ENCODE measurements at regions not wholly inside any gene's neighbourhood (a gene's known extent, or its start where the extent isn't known, plus 50 kb on each side); places are given as distances from the start of the nearest gene placed in this dataset.

DNA sequence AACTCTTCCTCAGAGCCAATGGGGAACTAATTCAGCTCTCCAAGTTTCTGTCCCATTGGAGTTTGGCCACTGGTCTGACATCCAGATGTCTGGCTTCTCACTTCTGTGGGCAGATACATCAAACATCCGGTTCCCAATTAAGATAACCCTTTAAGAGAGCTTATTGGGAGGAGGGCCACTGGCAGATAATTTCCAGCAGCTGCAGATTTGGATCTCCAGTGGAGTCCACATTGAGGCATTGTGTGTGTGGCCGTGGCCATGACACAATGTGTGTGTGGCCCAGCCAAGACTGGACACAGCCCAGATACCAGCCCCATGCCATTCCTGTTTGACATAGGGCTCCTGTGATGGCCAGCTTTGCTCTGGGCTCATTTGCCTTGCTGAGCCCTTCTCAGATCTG, 110.5 kb upstream of the MAP1B start:
- no peak for DNase-seq (ENCODE audit: low read depth)

DNA sequence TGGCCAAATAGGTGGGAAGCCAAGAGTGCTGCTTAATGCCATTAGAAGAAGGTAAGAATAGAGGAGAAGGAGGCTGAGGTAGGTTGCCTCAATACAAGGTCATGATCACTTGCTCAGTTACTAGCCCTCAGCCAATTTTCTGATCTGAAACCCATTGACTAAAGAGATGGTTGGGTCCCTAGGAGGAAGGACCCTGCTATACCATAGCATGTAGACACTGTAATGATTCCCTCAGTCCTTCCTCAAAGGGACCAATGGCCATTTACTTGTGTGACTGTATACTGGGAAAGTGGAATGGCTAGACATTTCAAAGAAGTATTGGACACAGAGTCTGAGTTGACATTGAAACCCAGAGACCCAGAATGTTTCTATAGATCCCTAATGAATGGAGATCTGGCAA, 108.5 kb upstream of the MAP1B start:
- DNase-seq (ENCODE audit: low read depth) = no peak

DNA sequence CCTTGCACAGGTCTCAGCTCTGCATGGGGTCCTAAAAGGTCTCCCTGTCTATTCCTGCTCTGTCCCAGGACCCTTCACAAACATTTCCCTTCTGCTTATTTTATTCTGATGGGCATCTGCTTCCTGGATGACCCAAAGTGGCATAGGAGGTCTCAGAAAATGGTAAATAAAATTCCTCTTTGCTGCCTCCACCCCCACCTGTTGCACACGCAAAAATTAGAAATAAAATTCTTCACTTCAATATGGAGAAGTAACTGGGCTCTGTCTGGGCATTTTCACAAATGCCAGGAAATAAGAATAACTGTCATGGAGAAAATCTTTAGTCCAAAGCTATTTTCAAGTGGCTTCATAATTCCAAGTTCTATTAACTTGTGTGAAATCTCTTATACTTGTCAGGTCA, 106.6 kb upstream of the MAP1B start:
- DNase-seq (ENCODE audit: low read depth) = no peak

GRCh38 chr5:72005671-72006070, 101.6 kb upstream of the MAP1B start:
- no peak for DNase-seq (ENCODE audit: low read depth)

DNA sequence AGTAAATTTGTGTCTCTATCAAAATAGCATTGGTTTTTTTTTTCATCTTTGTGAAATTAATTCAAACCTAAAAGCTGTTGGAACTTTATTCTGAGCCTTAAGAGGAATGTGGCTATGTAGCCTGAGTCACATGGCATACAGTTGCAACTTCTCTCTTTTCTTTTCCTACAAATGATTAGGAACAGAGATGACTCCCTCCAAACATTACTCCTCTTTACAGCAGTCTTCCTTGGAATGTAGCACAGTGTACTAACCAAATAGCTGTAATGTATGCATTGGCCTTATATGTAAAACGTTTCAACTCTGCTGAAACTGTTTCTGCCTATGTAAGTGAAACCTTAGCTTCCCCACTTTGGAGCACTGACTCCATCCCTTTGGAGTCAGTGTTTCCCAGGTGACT, 100.9 kb upstream of the MAP1B start:
- no peak for DNase-seq (ENCODE audit: low read depth)

DNA sequence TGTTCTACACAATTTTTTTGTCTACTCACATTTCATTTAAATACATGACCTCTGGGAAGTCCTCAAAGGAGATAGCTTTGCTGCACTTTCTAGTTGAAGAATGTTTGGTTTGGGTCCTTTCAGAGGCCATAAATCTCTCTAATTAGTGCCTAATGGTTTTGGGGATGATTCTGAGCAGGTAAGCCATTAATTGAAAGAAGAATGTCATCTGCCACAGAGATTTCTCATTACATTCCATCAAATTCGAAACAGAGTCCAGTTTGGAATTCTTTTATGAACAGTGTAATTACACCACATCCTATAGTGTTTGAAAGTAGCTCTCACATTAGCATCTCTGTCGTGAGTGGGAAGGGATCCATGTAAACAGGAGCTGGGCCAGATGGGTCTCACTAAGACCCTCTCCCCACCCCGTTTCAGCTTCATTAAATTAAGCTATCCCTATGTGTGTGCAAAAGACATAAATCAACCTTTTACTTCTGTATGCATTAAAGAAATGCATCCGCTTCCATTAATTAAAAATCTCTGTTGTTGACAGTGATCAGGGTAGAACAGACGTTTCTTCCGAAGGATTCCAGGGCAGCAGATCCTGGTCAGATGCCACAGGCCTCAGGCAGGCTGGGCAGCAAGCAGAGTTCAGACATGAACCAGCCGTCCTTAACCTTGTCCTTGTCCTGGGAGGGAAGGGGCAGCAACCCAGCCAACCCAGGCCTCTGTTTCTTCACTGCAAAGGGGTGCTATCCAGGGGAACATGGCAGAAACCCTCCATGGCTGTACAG, 99.8 kb upstream of the MAP1B start:
- DNase-seq (ENCODE audit: low read depth) = no peak

- DNase-seq (ENCODE audit: low read depth) = no peak
These were observed 98.0 kb upstream of the MAP1B start for GRCh38 chr5:72009280-72009679.

DNA sequence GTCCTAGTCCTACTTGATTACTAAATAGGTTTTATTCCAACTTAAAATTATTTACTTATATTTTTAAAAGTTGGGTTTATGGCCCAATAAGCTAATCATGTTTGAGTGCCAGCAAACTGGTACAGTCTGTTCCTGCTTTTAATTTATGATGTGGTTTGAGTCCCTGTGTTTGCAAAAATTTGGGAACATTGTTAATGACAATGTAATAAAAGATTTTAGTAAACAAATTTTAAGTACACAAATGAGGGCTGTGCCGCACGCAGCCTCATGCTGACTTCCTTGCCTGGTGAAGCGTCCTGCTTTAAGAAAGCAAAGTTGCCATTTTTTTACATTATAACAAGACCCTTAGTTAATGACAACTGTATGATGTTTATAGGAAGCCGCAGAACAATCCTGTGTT, 96.8 kb upstream of the MAP1B start:
- no peak for DNase-seq (ENCODE audit: low read depth)

- DNase-seq (ENCODE audit: low read depth) = no peak
These were observed 94.4 kb upstream of the MAP1B start for GRCh38 chr5:72012906-72013305.

GRCh38 chr5:72013766-72014624, 93.3 kb upstream of the MAP1B start:
- peak; percentile 68 for DNase-seq (ENCODE audit: low read depth)

DNA sequence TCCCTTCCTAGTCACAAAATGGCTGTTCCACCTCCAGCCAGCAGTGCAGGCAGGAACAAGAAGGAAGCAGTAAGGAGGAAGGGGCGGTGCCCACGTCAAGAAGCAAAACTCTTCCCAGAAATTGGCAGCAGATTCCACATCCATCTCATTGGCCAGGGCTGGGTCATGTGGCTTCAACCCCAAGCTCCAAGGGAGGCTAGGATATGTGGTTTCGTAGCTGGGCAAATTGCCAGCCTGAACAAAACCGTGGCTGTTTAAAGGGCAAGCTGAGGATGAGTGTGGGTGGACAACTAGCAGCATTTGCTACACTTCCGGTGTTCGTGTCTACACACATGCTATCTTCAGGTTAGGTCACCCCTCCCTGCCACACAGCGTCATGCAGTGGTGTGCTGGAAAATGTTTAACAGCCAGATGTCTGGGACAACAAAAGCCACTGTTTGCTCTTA, 92.1 kb upstream of the MAP1B start:
- no peak for DNase-seq (ENCODE audit: low read depth)

GRCh38 chr5:72018143-72018803, 89.0 kb upstream of the MAP1B start:
- DNase-seq (ENCODE audit: low read depth) = no peak

- DNase-seq (ENCODE audit: low read depth) = no peak
These were observed 86.9 kb upstream of the MAP1B start for GRCh38 chr5:72020161-72020983.

DNA sequence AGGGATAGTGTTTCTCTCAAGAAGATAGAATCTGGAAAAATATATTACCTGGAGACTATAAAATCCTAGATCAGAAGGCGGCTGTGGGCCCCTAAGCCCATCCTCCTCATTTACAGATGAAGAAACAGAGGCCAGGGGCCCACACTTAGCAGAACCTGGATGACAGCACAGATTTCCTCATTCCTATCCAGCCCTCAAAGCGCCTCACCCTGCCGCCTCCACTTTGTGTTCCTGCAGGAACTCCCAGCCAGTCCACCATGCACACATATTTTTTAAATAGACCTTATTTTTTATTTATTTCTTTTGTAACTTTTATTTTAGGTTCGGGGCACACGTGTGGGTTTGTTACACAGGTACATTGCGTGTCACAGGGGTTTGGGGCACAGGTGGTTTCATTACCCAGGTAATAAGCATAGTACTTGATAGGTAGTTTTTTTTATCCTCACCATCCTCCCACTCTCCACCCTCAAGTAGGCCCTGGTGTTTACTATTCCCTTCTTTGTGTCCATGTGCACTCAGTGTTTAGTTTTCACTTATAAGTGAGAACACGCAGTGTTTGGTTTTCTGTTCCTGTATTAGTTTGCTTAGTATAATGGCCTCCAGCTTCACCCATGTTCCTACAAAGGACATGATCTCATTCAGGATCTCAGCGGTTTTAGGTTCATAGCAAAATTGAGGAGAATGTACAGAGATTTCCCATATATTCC, 85.5 kb upstream of the MAP1B start:
- no peak for DNase-seq (ENCODE audit: low read depth)

GRCh38 chr5:72028382-72028781, 78.9 kb upstream of the MAP1B start:
- no peak for DNase-seq (ENCODE audit: low read depth)

DNA sequence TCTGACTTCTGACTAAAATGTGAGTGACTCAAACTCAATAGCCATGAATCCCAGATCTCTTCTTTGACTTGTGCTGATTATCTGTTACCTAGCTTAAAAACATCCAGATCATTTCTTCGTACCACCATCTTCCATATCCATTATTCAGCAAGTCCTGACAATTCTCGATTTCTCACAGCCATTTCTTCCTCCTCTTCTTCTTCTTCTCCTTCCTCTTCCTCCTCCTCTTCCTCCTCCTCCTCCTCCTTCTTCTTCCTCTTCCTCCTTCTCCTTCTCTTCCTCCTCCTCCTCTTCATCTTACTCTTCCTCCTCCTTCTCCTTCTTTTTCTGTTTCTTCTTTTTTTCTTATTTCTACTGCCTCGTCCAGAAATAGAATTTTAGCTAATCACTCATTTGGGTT, 77.0 kb upstream of the MAP1B start:
- no peak for DNase-seq (ENCODE audit: low read depth)

GRCh38 chr5:72032788-72033187, 74.5 kb upstream of the MAP1B start:
- DNase-seq (ENCODE audit: low read depth) = no peak

GRCh38 chr5:72034770-72035169, 72.5 kb upstream of the MAP1B start:
- no peak for DNase-seq (ENCODE audit: low read depth)

DNA sequence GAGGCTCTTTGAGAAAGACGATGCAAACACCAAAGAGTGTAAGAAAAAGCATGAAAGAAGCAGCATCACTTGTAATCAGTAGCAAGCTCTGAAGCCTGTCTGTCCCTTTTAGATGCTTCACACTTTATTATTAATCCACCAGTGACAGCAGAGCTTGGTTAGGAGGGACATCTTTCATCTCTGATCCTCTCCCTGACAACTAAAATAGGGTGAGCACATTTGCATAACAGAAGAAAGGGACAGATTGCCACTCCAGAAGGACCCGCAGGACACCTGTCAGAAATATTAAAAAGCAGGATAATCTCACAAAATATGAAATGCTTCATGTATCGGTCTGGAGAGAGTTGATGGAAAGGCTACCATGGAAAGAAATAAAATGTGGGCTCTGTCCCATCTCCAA, 71.4 kb upstream of the MAP1B start:
- no peak for DNase-seq (ENCODE audit: low read depth)

DNA sequence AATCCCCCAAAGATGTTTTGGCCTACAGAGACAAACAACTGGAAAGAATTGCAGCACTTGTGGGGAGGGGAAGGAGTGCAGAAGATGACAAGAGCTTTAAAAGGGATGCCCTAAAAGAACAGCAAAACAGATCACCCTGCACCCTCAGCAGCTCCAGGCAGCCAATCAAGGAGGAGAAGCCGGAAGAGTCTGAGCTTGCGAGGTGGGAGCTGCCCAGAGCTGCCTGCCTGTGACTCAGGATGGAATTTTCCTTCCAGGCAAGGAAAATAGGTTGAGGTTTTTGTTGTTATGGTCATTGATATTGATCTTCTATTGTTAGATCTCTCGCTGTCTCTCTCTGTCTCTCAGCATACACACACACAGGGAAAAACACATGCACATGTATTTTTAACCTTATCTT, 70.3 kb upstream of the MAP1B start:
- DNase-seq (ENCODE audit: low read depth) = no peak

GRCh38 chr5:72040513-72040912, 66.8 kb upstream of the MAP1B start:
- DNase-seq (ENCODE audit: low read depth) = no peak

Data from forelimb muscle (tissue), 1 donor.